ENCODE measurements at regions not wholly inside any gene's neighbourhood (a gene's known extent, or its start where the extent isn't known, plus 50 kb on each side); places are given as distances from the start of the nearest gene placed in this dataset.

DNA sequence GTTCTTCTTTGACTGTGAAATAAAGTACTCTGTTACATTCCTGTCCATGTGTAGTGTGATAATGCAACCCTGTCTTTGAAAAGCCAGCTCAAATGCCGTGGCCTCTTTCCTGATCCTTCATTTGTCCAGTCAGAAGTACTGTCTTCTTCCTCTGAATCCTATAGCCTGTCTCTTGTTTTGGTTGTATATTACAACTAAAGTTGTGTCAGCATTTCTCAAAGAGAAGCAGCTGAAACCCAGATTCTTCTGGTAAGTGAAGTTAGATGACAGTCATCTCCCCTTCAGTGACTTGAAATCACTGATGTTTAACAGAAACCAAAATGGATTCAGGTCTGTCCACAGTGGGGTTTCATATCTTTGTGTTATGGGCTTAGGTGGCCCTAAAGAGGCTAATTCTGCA is 196.2 kb downstream of the PCSK1 start:
- TF ChIP-seq, protein P1, sequence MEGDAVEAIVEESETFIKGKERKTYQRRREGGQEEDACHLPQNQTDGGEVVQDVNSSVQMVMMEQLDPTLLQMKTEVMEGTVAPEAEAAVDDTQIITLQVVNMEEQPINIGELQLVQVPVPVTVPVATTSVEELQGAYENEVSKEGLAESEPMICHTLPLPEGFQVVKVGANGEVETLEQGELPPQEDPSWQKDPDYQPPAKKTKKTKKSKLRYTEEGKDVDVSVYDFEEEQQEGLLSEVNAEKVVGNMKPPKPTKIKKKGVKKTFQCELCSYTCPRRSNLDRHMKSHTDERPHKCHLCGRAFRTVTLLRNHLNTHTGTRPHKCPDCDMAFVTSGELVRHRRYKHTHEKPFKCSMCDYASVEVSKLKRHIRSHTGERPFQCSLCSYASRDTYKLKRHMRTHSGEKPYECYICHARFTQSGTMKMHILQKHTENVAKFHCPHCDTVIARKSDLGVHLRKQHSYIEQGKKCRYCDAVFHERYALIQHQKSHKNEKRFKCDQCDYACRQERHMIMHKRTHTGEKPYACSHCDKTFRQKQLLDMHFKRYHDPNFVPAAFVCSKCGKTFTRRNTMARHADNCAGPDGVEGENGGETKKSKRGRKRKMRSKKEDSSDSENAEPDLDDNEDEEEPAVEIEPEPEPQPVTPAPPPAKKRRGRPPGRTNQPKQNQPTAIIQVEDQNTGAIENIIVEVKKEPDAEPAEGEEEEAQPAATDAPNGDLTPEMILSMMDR (IDR thresholded peaks at IDR 0.05) = no peak
- no peak for ATAC-seq (ENCODE audit: low FRiP score)
- DNase-seq (ENCODE audit: low spot score) = no peak

DNA sequence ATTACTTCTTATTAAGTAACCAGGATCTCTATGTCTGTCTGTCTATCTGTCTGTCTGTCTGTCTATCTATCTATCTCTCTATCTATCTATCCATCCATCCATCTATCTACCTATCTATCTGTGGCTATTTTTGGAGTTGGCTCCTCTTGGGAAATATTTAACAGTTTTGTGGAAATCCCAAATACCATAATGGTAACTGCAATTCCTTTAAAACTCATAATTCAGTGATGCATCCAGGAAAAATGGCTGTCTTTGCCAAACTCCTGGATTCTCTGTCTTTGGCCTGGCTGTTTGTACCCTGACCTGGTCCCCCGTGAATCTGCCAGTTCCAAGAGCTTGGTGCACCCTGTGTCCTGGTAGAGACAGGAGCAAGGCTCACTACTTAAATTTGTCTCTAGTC is 197.0 kb downstream of the PCSK1 start:
- TF ChIP-seq, protein P1 (IDR thresholded peaks at IDR 0.05) = no peak
- no peak for DNase-seq (ENCODE audit: low spot score)
- no peak for ATAC-seq (ENCODE audit: low FRiP score)

DNA sequence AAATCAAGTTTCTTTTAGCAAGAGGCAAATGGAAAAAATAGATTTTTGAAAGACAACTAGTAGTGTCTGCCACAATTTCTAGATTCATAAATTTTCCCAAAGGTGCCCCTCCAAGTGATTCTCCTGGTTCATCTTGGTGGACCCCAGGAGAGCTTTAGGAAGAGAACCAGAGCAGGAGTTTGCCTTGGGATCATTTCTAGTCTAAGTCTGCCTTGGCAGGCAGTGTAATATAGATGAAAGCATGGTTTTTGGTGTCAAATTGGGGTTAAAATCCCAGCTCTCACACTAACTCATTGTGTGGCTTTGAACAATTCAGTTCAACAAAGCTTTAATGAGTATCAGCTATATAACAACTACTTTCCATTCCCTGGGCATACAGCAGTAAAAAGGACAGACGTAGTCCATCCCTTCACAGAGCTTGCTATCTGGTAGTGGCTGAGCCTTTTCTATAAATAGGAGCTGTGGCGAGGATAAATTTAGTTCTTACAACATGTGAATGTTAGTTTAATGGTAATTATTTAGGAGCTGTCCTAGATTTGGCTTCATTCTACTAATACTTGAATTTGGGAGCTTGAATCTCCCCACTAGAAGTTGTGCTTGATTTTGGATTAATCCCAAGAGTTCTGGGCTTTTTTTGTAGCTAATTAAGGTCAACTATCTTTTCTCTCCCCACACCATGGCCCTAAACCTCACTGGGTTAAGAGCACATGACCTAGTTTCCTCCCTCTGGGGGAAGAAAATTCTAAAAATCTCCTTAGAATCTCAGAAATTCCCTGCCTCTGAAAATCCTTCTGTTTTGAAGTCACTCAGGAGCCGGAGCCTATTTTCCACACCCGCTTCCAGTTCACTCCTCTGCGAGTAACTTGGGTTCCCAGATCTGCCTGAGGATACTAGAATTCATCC is 197.8 kb downstream of the PCSK1 start:
- TF ChIP-seq, protein P1 (IDR thresholded peaks at IDR 0.05) = no peak
- DNase-seq (ENCODE audit: low spot score) (no peak), ATAC-seq (ENCODE audit: low FRiP score) (no peak)

DNA sequence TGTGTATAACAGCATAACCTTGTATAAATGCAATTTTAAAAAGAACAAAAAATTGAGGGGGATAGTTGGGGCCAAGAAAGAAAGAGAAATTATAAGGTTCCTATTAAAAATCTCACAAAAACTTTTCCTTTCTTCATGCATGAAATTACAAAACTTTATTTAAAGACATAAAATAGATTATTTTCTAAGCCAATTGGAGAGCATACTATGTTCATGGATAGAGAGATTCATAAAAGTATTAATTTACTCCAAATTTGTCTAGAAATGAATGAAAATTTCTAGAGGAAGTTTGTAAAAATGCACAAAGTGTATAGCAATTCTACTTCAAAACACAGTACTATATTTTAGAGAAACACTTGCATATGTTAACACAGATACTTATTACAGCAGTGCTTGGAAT is 200.4 kb downstream of the PCSK1 start:
- no peak for ATAC-seq (ENCODE audit: low FRiP score)
- no peak for DNase-seq (ENCODE audit: low spot score)
- TF ChIP-seq, protein P1 (IDR thresholded peaks at IDR 0.05) = no peak

DNA sequence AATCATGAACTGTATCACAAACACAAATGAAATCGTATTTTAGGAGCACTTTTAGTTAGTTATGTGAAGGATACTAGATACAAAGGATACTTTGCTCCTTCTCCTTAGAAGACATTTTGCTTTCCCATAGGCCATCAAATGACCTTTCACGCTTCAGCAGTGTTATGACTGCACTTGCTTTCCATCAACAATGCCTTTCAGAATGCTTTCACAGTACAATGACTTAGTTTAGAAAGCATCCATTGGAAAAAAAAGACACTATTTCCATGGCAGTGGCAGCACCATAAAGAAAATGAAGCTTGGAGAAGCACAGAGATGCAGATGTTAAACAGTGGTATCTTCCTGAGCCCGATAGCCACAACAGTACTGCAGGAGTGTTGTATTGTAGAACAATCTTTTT is 203.9 kb downstream of the PCSK1 start:
- no peak for ATAC-seq (ENCODE audit: low FRiP score)
- DNase-seq (ENCODE audit: low spot score) = no peak
- TF ChIP-seq, protein P1 (IDR thresholded peaks at IDR 0.05) = no peak

DNA sequence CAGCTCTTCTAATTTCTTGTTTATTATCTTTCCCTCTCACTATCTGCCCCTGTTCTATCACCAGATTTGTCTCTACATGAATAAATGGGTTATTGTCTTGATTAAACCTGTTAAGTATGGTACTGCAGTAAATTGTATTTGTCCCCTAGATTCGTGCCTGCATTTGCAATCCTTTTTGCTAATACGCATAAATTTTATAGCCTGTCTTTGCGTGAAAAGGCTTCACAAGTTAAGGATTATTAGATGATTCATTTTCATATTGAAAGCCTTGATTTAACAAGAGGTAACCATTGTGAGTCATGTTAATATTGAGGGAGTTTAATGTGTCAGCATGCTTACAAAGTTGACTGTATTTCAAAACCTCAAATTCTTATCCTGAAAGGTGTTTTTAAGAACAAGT is 204.6 kb downstream of the PCSK1 start:
- no peak for ATAC-seq (ENCODE audit: low FRiP score)
- DNase-seq (ENCODE audit: low spot score) = no peak

More for the DNA sequence above, 204.6 kb downstream of the PCSK1 start:
- TF ChIP-seq, protein P1 (IDR thresholded peaks at IDR 0.05) = no peak
